ENCODE measurements at regions not wholly inside any gene's neighbourhood (a gene's known extent, or its start where the extent isn't known, plus 50 kb on each side); places are given as distances from the start of the nearest gene placed in this dataset.
"Not testable (repeated sequence)": the region's sequence is repeated elsewhere in the genome, so short reads cannot be mapped to it uniquely, and the experiment has no call there.

DNA sequence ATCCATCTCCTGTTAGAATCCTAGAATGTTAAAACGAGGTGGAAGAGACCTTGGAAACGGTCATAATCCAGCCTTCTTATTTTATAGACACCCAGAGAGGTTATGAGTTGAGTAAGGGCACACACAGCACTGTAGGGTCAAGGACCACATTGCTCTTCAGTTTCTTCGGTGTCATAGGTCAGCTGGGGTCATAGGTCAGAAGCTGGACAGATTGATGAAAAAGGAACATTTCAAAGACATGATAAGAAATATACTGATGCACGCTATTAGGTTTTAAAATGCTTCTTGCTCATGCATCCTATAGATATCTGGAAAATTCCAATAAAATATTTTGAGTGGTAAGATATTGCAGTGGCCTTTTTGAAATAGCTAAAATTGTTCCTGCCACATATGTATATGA lies 60.0 kb upstream of the BMS1 start:
- Histone ChIP-seq H3K79me2 (no peaks in the 10 kb centered on the region), H3K27ac (no peak overlapping the region), H3K4me3 (no peak overlapping the region), H3K4me2 (no peak overlapping the region), H3K36me3 (replicated peaks; ENCODE audit: insufficient read depth, low read depth) (no peaks in the 10 kb centered on the region), H4K20me1 (ENCODE audit: insufficient read depth, poor library complexity, severe bottlenecking) (no peaks in the 10 kb centered on the region), H3K9me3 (ENCODE audit: low read depth) (no peaks in the 10 kb centered on the region), H3K9me2 (replicated peaks; ENCODE audit: insufficient read depth) (no peaks in the 10 kb centered on the region), H3K27me3 (no peaks in the 10 kb centered on the region), H3K4me1 (ENCODE audit: insufficient read depth) (no peaks in the 10 kb centered on the region), H2AFZ (no peak overlapping the region)
- no peak for DNase-seq (ENCODE audit: low spot score)
- WGBS (ENCODE audit: low lambda C conversion rate, missing lambda C conversion rate) = 47% methylated on average over 4 of the region's 4 CpGs
- TF ChIP-seq EZH2phosphoT487 (IDR thresholded peaks at IDR 0.05; ENCODE audit: low read depth, severe bottlenecking, unreplicated experiment) = no peak
- TF ChIP-seq EZH2 (IDR thresholded peaks at IDR 0.05; ENCODE audit: borderline replicate concordance) = no peak
- TF ChIP-seq, protein P1, sequence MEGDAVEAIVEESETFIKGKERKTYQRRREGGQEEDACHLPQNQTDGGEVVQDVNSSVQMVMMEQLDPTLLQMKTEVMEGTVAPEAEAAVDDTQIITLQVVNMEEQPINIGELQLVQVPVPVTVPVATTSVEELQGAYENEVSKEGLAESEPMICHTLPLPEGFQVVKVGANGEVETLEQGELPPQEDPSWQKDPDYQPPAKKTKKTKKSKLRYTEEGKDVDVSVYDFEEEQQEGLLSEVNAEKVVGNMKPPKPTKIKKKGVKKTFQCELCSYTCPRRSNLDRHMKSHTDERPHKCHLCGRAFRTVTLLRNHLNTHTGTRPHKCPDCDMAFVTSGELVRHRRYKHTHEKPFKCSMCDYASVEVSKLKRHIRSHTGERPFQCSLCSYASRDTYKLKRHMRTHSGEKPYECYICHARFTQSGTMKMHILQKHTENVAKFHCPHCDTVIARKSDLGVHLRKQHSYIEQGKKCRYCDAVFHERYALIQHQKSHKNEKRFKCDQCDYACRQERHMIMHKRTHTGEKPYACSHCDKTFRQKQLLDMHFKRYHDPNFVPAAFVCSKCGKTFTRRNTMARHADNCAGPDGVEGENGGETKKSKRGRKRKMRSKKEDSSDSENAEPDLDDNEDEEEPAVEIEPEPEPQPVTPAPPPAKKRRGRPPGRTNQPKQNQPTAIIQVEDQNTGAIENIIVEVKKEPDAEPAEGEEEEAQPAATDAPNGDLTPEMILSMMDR (IDR thresholded peaks at IDR 0.05; ENCODE audit: poor library complexity) = no peak

GRCh38 chr10:42723549-42723948 lies 59.0 kb upstream of the BMS1 start:
- not testable (repeated sequence) for H3K9me3 ChIP-seq (ENCODE audit: low read depth); H3K79me2 ChIP-seq; H3K9me2 ChIP-seq (replicated peaks; ENCODE audit: insufficient read depth); H4K20me1 ChIP-seq (ENCODE audit: insufficient read depth, poor library complexity, severe bottlenecking); H3K4me1 ChIP-seq (ENCODE audit: insufficient read depth); H3K4me2 ChIP-seq; H3K27me3 ChIP-seq; H2AFZ ChIP-seq; DNase-seq (ENCODE audit: low spot score); H3K27ac ChIP-seq; H3K36me3 ChIP-seq (replicated peaks; ENCODE audit: insufficient read depth, low read depth); H3K4me3 ChIP-seq
- WGBS (ENCODE audit: low lambda C conversion rate, missing lambda C conversion rate) = 40% methylated on average over 3 of the region's 3 CpGs

GRCh38 chr10:42724660-42725059 lies 57.9 kb upstream of the BMS1 start:
- H3K27ac ChIP-seq; DNase-seq (ENCODE audit: low spot score); H3K4me3 ChIP-seq; H3K9me2 ChIP-seq (replicated peaks; ENCODE audit: insufficient read depth); H4K20me1 ChIP-seq (ENCODE audit: insufficient read depth, poor library complexity, severe bottlenecking); H3K9me3 ChIP-seq (ENCODE audit: low read depth); H3K4me1 ChIP-seq (ENCODE audit: insufficient read depth); H3K27me3 ChIP-seq; H3K4me2 ChIP-seq; H3K36me3 ChIP-seq (replicated peaks; ENCODE audit: insufficient read depth, low read depth); H3K79me2 ChIP-seq; H2AFZ ChIP-seq: not testable (repeated sequence)
- 43% methylated on average over 2 of the region's 2 CpGs for WGBS (ENCODE audit: low lambda C conversion rate, missing lambda C conversion rate)

DNA sequence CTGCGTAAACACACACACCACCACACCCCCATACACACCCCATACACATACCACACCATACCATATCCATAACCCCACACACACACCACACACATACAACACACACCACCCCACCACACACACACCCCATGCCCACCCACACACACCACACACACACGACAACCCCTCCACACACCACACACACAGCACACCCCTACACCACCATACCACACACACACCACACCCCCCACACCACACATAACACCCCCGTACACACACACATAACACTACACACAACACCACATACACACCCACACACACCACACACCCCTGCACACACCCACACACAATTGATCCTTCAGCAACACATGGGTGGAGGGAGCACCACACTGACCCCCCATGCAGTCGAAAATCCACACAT lies 50.3 kb upstream of the BMS1 start:
- Histone ChIP-seq H3K36me3 (replicated peaks; ENCODE audit: insufficient read depth, low read depth) (no peaks in the 10 kb centered on the region), H3K9me2 (replicated peaks; ENCODE audit: insufficient read depth) (no peaks in the 10 kb centered on the region), H4K20me1 (ENCODE audit: insufficient read depth, poor library complexity, severe bottlenecking) (no peaks in the 10 kb centered on the region), H3K4me1 (ENCODE audit: insufficient read depth) (no peaks in the 10 kb centered on the region), H3K27ac (no peak overlapping the region), H3K4me3 (no peak overlapping the region), H3K9me3 (ENCODE audit: low read depth) (no peaks in the 10 kb centered on the region), H3K79me2 (no peaks in the 10 kb centered on the region), H3K4me2 (no peak overlapping the region), H2AFZ (no peak overlapping the region), H3K27me3 (no peaks in the 10 kb centered on the region)
- WGBS (ENCODE audit: low lambda C conversion rate, missing lambda C conversion rate) = 95% methylated on average over 3 of the region's 4 CpGs
- no peak for DNase-seq (ENCODE audit: low spot score)
- TF ChIP-seq EZH2 (IDR thresholded peaks at IDR 0.05; ENCODE audit: borderline replicate concordance) = no peak
- TF ChIP-seq EZH2phosphoT487 (IDR thresholded peaks at IDR 0.05; ENCODE audit: low read depth, severe bottlenecking, unreplicated experiment) = no peak
- TF ChIP-seq, protein P1 (IDR thresholded peaks at IDR 0.05; ENCODE audit: poor library complexity) = no peak
